CD8-positive, alpha-beta memory T cell (primary cell): ENCODE measurements at regions not wholly inside any gene's neighbourhood (a gene's known extent, or its start where the extent isn't known, plus 50 kb on each side); places are given as distances from the start of the nearest gene placed in this dataset.

Experiments
- CTCF ChIA-PET: fragments of 350-600 bp; sonication (Branson Sonifier 250); formaldehyde crosslinking; loops from one replicate; lab custom pipeline; 2021; ENCODE audit warnings: antibody characterized with exemption; lab: Charles Lee
- POLR2A ChIA-PET: fragments of 350-600 bp; sonication (Branson Sonifier 250); formaldehyde crosslinking; loops from one replicate; lab custom pipeline; 2021; ENCODE audit warnings: antibody characterized with exemption; lab: Charles Lee
- DNase-seq, 5 donors: peaks; one replicate each; pipeline versions ENCODE4 v3.0.0 to v3.0.0-alpha.2; 2020 to 2022; ENCODE audit warnings: mixed read lengths in 1 of 5
- H3K27ac ChIP-seq: one replicate; pipeline ENCODE4 v1.7.0; 2013; ENCODE audit warnings: low read depth, mild to moderate bottlenecking, low read length, moderate library complexity
- H3K27me3 ChIP-seq: 2 replicates; pipeline ENCODE4 v1.7.0; 2013; ENCODE audit warnings: low read length, mild to moderate bottlenecking; ENCODE audit not compliant: insufficient read depth, poor library complexity, severe bottlenecking
- H3K36me3 ChIP-seq: 2 replicates; pipeline ENCODE4 v1.7.0; 2013; ENCODE audit warnings: mild to moderate bottlenecking, low read length, moderate library complexity; ENCODE audit not compliant: insufficient read depth
- H3K4me1 ChIP-seq: 2 replicates; pipeline ENCODE4 v1.7.0; 2013; ENCODE audit warnings: mild to moderate bottlenecking, low read length, moderate library complexity; ENCODE audit not compliant: insufficient read depth
- H3K4me3 ChIP-seq: 2 replicates; pipeline ENCODE4 v1.7.0; 2013; ENCODE audit warnings: mild to moderate bottlenecking, low read length
- H3K9me3 ChIP-seq: 2 replicates; pipeline ENCODE4 v1.7.0; 2013; ENCODE audit warnings: mild to moderate bottlenecking, low read length
- H3K27ac Mint-ChIP-seq, 8 donors: one replicate each; pipeline ENCODE4 v1.8.0; 2020 to 2021; ENCODE audit warnings: mixed read lengths in 8 of 8, mild to moderate bottlenecking in 6 of 8, inconsistent platforms in 3 of 8, moderate library complexity in 3 of 8
- H3K27me3 Mint-ChIP-seq, 2 donors: one replicate each; pipeline ENCODE4 v1.8.0; 2020 to 2021; ENCODE audit warnings: mixed read lengths in 2 of 2, mild to moderate bottlenecking in 1 of 2, moderate library complexity in 1 of 2
- H3K36me3 Mint-ChIP-seq, 3 donors: one replicate each; pipeline ENCODE4 v1.8.0; 2020 to 2021; ENCODE audit warnings: mixed read lengths in 3 of 3, inconsistent platforms in 1 of 3, mild to moderate bottlenecking in 1 of 3
- H3K4me1 Mint-ChIP-seq, 3 donors: one replicate each; pipeline ENCODE4 v1.8.0; 2020 to 2021; ENCODE audit warnings: mixed read lengths in 3 of 3, inconsistent platforms in 1 of 3, mild to moderate bottlenecking in 1 of 3
- H3K4me3 Mint-ChIP-seq, 7 donors: one replicate each; pipeline ENCODE4 v1.8.0; 2020 to 2021; ENCODE audit warnings: mixed read lengths in 7 of 7, mild to moderate bottlenecking in 6 of 7, moderate library complexity in 4 of 7, inconsistent platforms in 2 of 7
- H3K9me3 Mint-ChIP-seq, 5 donors: one replicate each; pipeline ENCODE4 v1.8.0; 2020 to 2022; ENCODE audit warnings: mixed read lengths in 5 of 5, mild to moderate bottlenecking in 3 of 5, moderate library complexity in 2 of 5, inconsistent platforms in 1 of 5

GRCh38 chr14:97866664-97867063 lies 1069.5 kb downstream of the VRK1 start:
- H3K4me1 Mint-ChIP-seq, result no peaks in the 10 kb centered on the region
- H3K27me3 Mint-ChIP-seq, result peaks cover 3 to 9% of the 10 kb centered on the region in 2 donors
- Histone ChIP-seq H3K4me1 (no peaks in the 10 kb centered on the region), H3K36me3 (no peaks in the 10 kb centered on the region), H3K27ac (no peak overlapping the region), H3K4me3 (no peak overlapping the region), H3K27me3 (no peaks in the 10 kb centered on the region), H3K9me3 (no peaks in the 10 kb centered on the region)
- H3K9me3 Mint-ChIP-seq, result no peaks in the 10 kb centered on the region
- POLR2A ChIA-PET, result no interaction called here
- H3K36me3 Mint-ChIP-seq, result peaks cover 0 to 12% (median 5%) of the 10 kb centered on the region in 3 donors
- CTCF ChIA-PET, result no interaction called here
- no peak for DNase-seq
- no peak overlapping the region for H3K4me3 Mint-ChIP-seq
- no peak overlapping the region for H3K27ac Mint-ChIP-seq

- Histone ChIP-seq H3K36me3 (no peaks in the 10 kb centered on the region), H3K27ac (no peak overlapping the region), H3K27me3 (no peaks in the 10 kb centered on the region), H3K9me3 (no peaks in the 10 kb centered on the region), H3K4me3 (no peak overlapping the region), H3K4me1 (peaks cover 20% of the 10 kb centered on the region)
- peaks cover 0 to 4% (median 3%) of the 10 kb centered on the region in 3 donors for H3K36me3 Mint-ChIP-seq
- ChIA-PET CTCF (no interaction called here), POLR2A (no interaction called here)
- DNase-seq, result no peak
- no peaks in the 10 kb centered on the region for H3K9me3 Mint-ChIP-seq
- H3K4me1 Mint-ChIP-seq, result peaks cover 13 to 25% (median 24%) of the 10 kb centered on the region in 3 donors
- H3K27me3 Mint-ChIP-seq, result peaks cover 3 to 4% of the 10 kb centered on the region in 2 donors
- no peak overlapping the region for H3K27ac Mint-ChIP-seq
- H3K4me3 Mint-ChIP-seq, result no peak overlapping the region
Observed at GRCh38 chr14:97873291-97873690, 1076.1 kb downstream of the VRK1 start.

- Histone ChIP-seq H3K4me1 (peaks cover 32% of the 10 kb centered on the region), H3K27ac (no peak overlapping the region), H3K4me3 (no peak overlapping the region), H3K36me3 (no peaks in the 10 kb centered on the region), H3K9me3 (no peaks in the 10 kb centered on the region), H3K27me3 (no peaks in the 10 kb centered on the region)
- H3K27me3 Mint-ChIP-seq, result peaks cover 3 to 4% of the 10 kb centered on the region in 2 donors
- POLR2A ChIA-PET, result no interaction called here
- H3K36me3 Mint-ChIP-seq, result peaks cover 0 to 3% (median 3%) of the 10 kb centered on the region in 3 donors
- CTCF ChIA-PET, result interaction anchor here (1.1 kb wide), 1 partner anchor 13 kb away, joined by 3 read pairs; no protein-coding TSS in a partner anchor
- H3K27ac Mint-ChIP-seq, result no peak overlapping the region
- peaks cover 20 to 36% (median 35%) of the 10 kb centered on the region in 3 donors for H3K4me1 Mint-ChIP-seq
- peak in 1 of 5 donors; percentile 19 for DNase-seq
- H3K4me3 Mint-ChIP-seq, result peak overlapping the region in 1 of 7 donors; percentile 18
- no peaks in the 10 kb centered on the region for H3K9me3 Mint-ChIP-seq
Observed at GRCh38 chr14:97874394-97874793, 1077.2 kb downstream of the VRK1 start.

GRCh38 chr14:97878206-97878605 lies 1081.0 kb downstream of the VRK1 start:
- no peak overlapping the region for H3K4me3 ChIP-seq

GRCh38 chr14:97878727-97879126 lies 1081.5 kb downstream of the VRK1 start:
- H3K9me3 ChIP-seq, result no peaks in the 10 kb centered on the region
- H3K36me3 ChIP-seq, result no peaks in the 10 kb centered on the region
- H3K4me1 ChIP-seq, result peaks cover 31% of the 10 kb centered on the region
- H3K27ac ChIP-seq, result no peak overlapping the region
- peak in 3 of 5 donors; percentile 3 to 64 (median 45) for DNase-seq
- peak overlapping the region in 3 of 7 donors; percentile 13 to 36 (median 21) for H3K4me3 Mint-ChIP-seq
- ChIA-PET POLR2A (interaction anchor here (0.9 kb wide), 1 partner anchor 1313 kb away, joined by 3 read pairs; no protein-coding TSS in a partner anchor), CTCF (interaction anchor here (0.7 kb wide), 1 partner anchor 1396 kb away, joined by 5 read pairs; no protein-coding TSS in a partner anchor)
- H3K27ac Mint-ChIP-seq, result peak overlapping the region in 7 of 8 donors; percentile 0 to 87 (median 31)
- peaks cover 0 to 1% of the 10 kb centered on the region in 2 donors for H3K27me3 Mint-ChIP-seq
- peaks cover 0 to 2% (median 0%) of the 10 kb centered on the region in 3 donors for H3K36me3 Mint-ChIP-seq
- no peak overlapping the region for H3K4me3 ChIP-seq
- no peaks in the 10 kb centered on the region for H3K27me3 ChIP-seq
- H3K4me1 Mint-ChIP-seq, result peaks cover 20 to 41% (median 39%) of the 10 kb centered on the region in 3 donors
- H3K9me3 Mint-ChIP-seq, result no peaks in the 10 kb centered on the region

More at GRCh38 chr14:97878206-97878605, 1081.0 kb downstream of the VRK1 start:
- ChIA-PET CTCF (interaction anchor here (0.7 kb wide), 1 partner anchor 1396 kb away, joined by 5 read pairs; no protein-coding TSS in a partner anchor), POLR2A (interaction anchor here (0.9 kb wide), 1 partner anchor 1313 kb away, joined by 3 read pairs; no protein-coding TSS in a partner anchor)
- peak overlapping the region in 2 of 8 donors; percentile 1 to 87 for H3K27ac Mint-ChIP-seq
- no peaks in the 10 kb centered on the region for H3K9me3 Mint-ChIP-seq
- Histone ChIP-seq H3K4me1 (peaks cover 33% of the 10 kb centered on the region), H3K27ac (no peak overlapping the region), H3K27me3 (no peaks in the 10 kb centered on the region), H3K36me3 (no peaks in the 10 kb centered on the region), H3K9me3 (no peaks in the 10 kb centered on the region)
- no peaks in the 10 kb centered on the region for H3K36me3 Mint-ChIP-seq
- DNase-seq, result no peak
- peaks cover 21 to 45% (median 43%) of the 10 kb centered on the region in 3 donors for H3K4me1 Mint-ChIP-seq
- H3K27me3 Mint-ChIP-seq, result peaks cover 0 to 1% of the 10 kb centered on the region in 2 donors
- H3K4me3 Mint-ChIP-seq, result no peak overlapping the region

- Histone ChIP-seq H3K27me3 (no peaks in the 10 kb centered on the region), H3K36me3 (no peaks in the 10 kb centered on the region), H3K4me1 (no peaks in the 10 kb centered on the region), H3K4me3 (no peak overlapping the region), H3K9me3 (no peaks in the 10 kb centered on the region), H3K27ac (no peak overlapping the region)
- Mint-ChIP-seq H3K4me3 (no peak overlapping the region), H3K27ac (no peak overlapping the region), H3K4me1 (no peaks in the 10 kb centered on the region), H3K9me3 (peaks cover 0 to 4% (median 0%) of the 10 kb centered on the region in 5 donors), H3K36me3 (peaks cover 0 to 4% (median 3%) of the 10 kb centered on the region in 3 donors), H3K27me3 (peaks cover 0 to 3% of the 10 kb centered on the region in 2 donors)
- DNase-seq, result no peak
- POLR2A ChIA-PET, result interaction anchor here (0.6 kb wide), 1 partner anchor 13 kb away, joined by 3 read pairs; no protein-coding TSS in a partner anchor
- CTCF ChIA-PET, result no interaction called here
Observed at GRCh38 chr14:97887690-97888089, 1090.5 kb downstream of the VRK1 start.

GRCh38 chr14:97888331-97888730 lies 1091.1 kb downstream of the VRK1 start:
- Histone ChIP-seq H3K27me3 (no peaks in the 10 kb centered on the region), H3K4me1 (no peaks in the 10 kb centered on the region)

GRCh38 chr14:97891515-97891914 lies 1094.3 kb downstream of the VRK1 start:
- no peaks in the 10 kb centered on the region for H3K36me3 ChIP-seq

More at GRCh38 chr14:97888331-97888730, 1091.1 kb downstream of the VRK1 start:
- peaks cover 0 to 4% (median 0%) of the 10 kb centered on the region in 5 donors for H3K9me3 Mint-ChIP-seq
- H3K36me3 Mint-ChIP-seq, result peaks cover 0 to 4% (median 3%) of the 10 kb centered on the region in 3 donors
- Histone ChIP-seq H3K4me3 (no peak overlapping the region), H3K9me3 (no peaks in the 10 kb centered on the region), H3K36me3 (no peaks in the 10 kb centered on the region), H3K27ac (no peak overlapping the region)
- H3K4me1 Mint-ChIP-seq, result no peaks in the 10 kb centered on the region
- no peak overlapping the region for H3K4me3 Mint-ChIP-seq
- DNase-seq, result no peak
- POLR2A ChIA-PET, result no interaction called here
- peaks cover 0 to 3% of the 10 kb centered on the region in 2 donors for H3K27me3 Mint-ChIP-seq
- CTCF ChIA-PET, result no interaction called here
- no peak overlapping the region for H3K27ac Mint-ChIP-seq

More at GRCh38 chr14:97891515-97891914, 1094.3 kb downstream of the VRK1 start:
- CTCF ChIA-PET, result no interaction called here
- H3K4me3 ChIP-seq, result no peak overlapping the region
- no peak for DNase-seq
- Mint-ChIP-seq H3K27me3 (peaks cover 0 to 3% of the 10 kb centered on the region in 2 donors), H3K4me1 (no peaks in the 10 kb centered on the region), H3K36me3 (peaks cover 0 to 2% (median 0%) of the 10 kb centered on the region in 3 donors), H3K27ac (peak overlapping the region in 1 of 8 donors; percentile 26), H3K9me3 (peaks cover 0 to 4% (median 0%) of the 10 kb centered on the region in 5 donors), H3K4me3 (no peak overlapping the region)
- no peaks in the 10 kb centered on the region for H3K27me3 ChIP-seq
- POLR2A ChIA-PET, result no interaction called here
- H3K4me1 ChIP-seq, result no peaks in the 10 kb centered on the region
- no peak overlapping the region for H3K27ac ChIP-seq
- H3K9me3 ChIP-seq, result no peaks in the 10 kb centered on the region
